H1 (cell line): ENCODE measurements at regions not wholly inside any gene's neighbourhood (a gene's known extent, or its start where the extent isn't known, plus 50 kb on each side); places are given as distances from the start of the nearest gene placed in this dataset.

ENCODE experiments used
- CTCF ChIA-PET: fragments of 300-600 bp; sonication (Branson Sonifier 250); formaldehyde crosslinking; loops from one replicate; lab custom pipeline; 2021; ENCODE audit not compliant: partially characterized antibody; lab: Charles Lee
- POLR2A ChIA-PET: fragments of 300-600 bp; sonication (Branson Sonifier 250); formaldehyde crosslinking; loops from one replicate; lab custom pipeline; 2021; ENCODE audit warnings: inconsistent platforms; ENCODE audit not compliant: partially characterized antibody; lab: Charles Lee
- DNase-seq, 2 experiments: peaks; one replicate each; pipeline versions ENCODE4 v3.0.0 to v3.0.0-alpha.2; 2010 to 2022; ENCODE audit warnings: low spot score in 2 of 2, low read depth in 1 of 2, mixed read lengths in 1 of 2
- FAIRE-seq: peaks from 2 replicates; lab custom pipeline; 2011; peaks lifted over from hg19 to GRCh38; lab: Jason Lieb, UNC
- H2AFZ ChIP-seq: 2 replicates; pipeline ENCODE4 v1.8.1; 2012; ENCODE audit warnings: low read length, inconsistent platforms
- H2AK5ac ChIP-seq: 2 replicates; pipeline ENCODE4 v1.6.1; 2013; ENCODE audit warnings: low read depth, low read length
- H2BK120ac ChIP-seq: replicated peaks from 2 replicates; pipeline ENCODE3; 2013; ENCODE audit warnings: low read depth, low read length, inconsistent platforms
- H2BK12ac ChIP-seq: 2 replicates; pipeline ENCODE4 v1.6.1; 2013; ENCODE audit warnings: low read depth, low read length
- H2BK15ac ChIP-seq: 2 replicates; pipeline ENCODE4 v1.6.1; 2013; ENCODE audit warnings: low read length
- H2BK20ac ChIP-seq: 2 replicates; pipeline ENCODE4 v1.6.1; 2013; ENCODE audit warnings: low read length
- H2BK5ac ChIP-seq: 2 replicates; pipeline ENCODE4 v1.6.1; 2013; ENCODE audit warnings: low read depth, low read length
- H3K14ac ChIP-seq: 2 replicates; pipeline ENCODE4 v1.6.1; 2013; ENCODE audit warnings: inconsistent platforms; ENCODE audit not compliant: insufficient read length
- H3K18ac ChIP-seq: 2 replicates; pipeline ENCODE4 v1.6.1; 2013; ENCODE audit warnings: low read length; ENCODE audit errors: extremely low read depth
- H3K23ac ChIP-seq: 2 replicates; pipeline ENCODE4 v1.6.1; 2013; ENCODE audit warnings: inconsistent platforms; ENCODE audit not compliant: insufficient read length
- H3K23me2 ChIP-seq: 2 replicates; pipeline ENCODE4 v1.6.1; 2013; ENCODE audit warnings: low read depth, low read length
- H3K27ac ChIP-seq: 2 replicates; pipeline ENCODE4 v1.6.1; 2011; ENCODE audit warnings: low read depth, low read length, inconsistent platforms
- H3K27me3 ChIP-seq, 4 experiments: replicated peaks in 1 of 4; 1 replicate in 1 of 4; 2 replicates in 3 of 4; pipeline versions ENCODE4 v1.6.1 to v1.8.1; 2011 to 2013; ENCODE audit warnings: low read length in 3 of 4, mild to moderate bottlenecking in 3 of 4, inconsistent platforms in 2 of 4, mixed read lengths in 2 of 4, moderate library complexity in 1 of 4; ENCODE audit not compliant: control insufficient read depth in 3 of 4, insufficient read depth in 3 of 4; ENCODE audit errors: extremely low read depth in 1 of 4
- H3K36me3 ChIP-seq, 4 experiments: 2 replicates each; pipeline versions ENCODE4 v1.6.1 to v1.8.1; 2011 to 2013; ENCODE audit warnings: mild to moderate bottlenecking in 4 of 4, low read length in 3 of 4, moderate library complexity in 2 of 4, control low read depth in 1 of 4, inconsistent platforms in 1 of 4; ENCODE audit not compliant: insufficient read depth in 4 of 4, control insufficient read depth in 2 of 4
- H3K4ac ChIP-seq: replicated peaks from 2 replicates; pipeline ENCODE3; 2013; ENCODE audit warnings: low read length, low read depth, mixed read lengths, inconsistent platforms; ENCODE audit not compliant: insufficient read length
- H3K4me1 ChIP-seq, 4 experiments: replicated peaks in 1 of 4; 1 replicate in 1 of 4; 2 replicates in 3 of 4; pipeline versions ENCODE4 v1.6.1 to v1.8.1; 2011 to 2013; ENCODE audit warnings: low read length in 3 of 4, inconsistent platforms in 2 of 4, mixed read lengths in 1 of 4; ENCODE audit not compliant: insufficient read depth in 4 of 4, control insufficient read depth in 3 of 4
- H3K4me2 ChIP-seq, 2 experiments: 2 replicates each; pipeline versions ENCODE4 v1.6.1 to v1.8.1; 2011 to 2013; ENCODE audit warnings: low read depth in 2 of 2, low read length in 2 of 2, control low read depth in 1 of 2, inconsistent platforms in 1 of 2, mild to moderate bottlenecking in 1 of 2; ENCODE audit not compliant: insufficient read depth in 1 of 2
- H3K4me3 ChIP-seq, 4 experiments: fragments of 200-600, 300-600 bp in 1 of 4; sonication (generic), shearing (Covaris generic), sonication (Bioruptor Twin) in 1 of 4; 2 replicates each; pipeline versions ENCODE4 v1.5.1 to v1.8.1; 2011 to 2016; ENCODE audit warnings: low read length in 4 of 4, low read depth in 3 of 4, control low read depth in 2 of 4, inconsistent platforms in 2 of 4, mild to moderate bottlenecking in 2 of 4, mixed read lengths in 1 of 4, moderate library complexity in 1 of 4; ENCODE audit not compliant: insufficient read depth in 2 of 4; ENCODE audit errors: extremely low read depth in 1 of 4
- H3K56ac ChIP-seq: replicated peaks from 2 replicates; pipeline ENCODE3; 2013; ENCODE audit warnings: low read depth, mild to moderate bottlenecking, mixed read lengths, low read length, inconsistent platforms; ENCODE audit not compliant: insufficient read length
- H3K79me1 ChIP-seq: 2 replicates; pipeline ENCODE4 v1.6.1; 2013; ENCODE audit warnings: low read depth, low read length, control low read depth
- H3K79me2 ChIP-seq, 2 experiments: 2 replicates each; pipeline versions ENCODE4 v1.6.1 to v1.8.1; 2012 to 2013; ENCODE audit warnings: low read length in 2 of 2, mild to moderate bottlenecking in 2 of 2, inconsistent platforms in 1 of 2; ENCODE audit not compliant: insufficient read depth in 2 of 2, control insufficient read depth in 1 of 2
- H3K9ac ChIP-seq, 4 experiments: replicated peaks in 1 of 4; 1 replicate in 1 of 4; 2 replicates in 3 of 4; pipeline versions ENCODE4 v1.6.1 to v1.8.1; 2011 to 2013; ENCODE audit warnings: low read depth in 3 of 4, low read length in 3 of 4, control low read depth in 2 of 4, mild to moderate bottlenecking in 2 of 4, moderate library complexity in 2 of 4, inconsistent platforms in 1 of 4; ENCODE audit errors: extremely low read depth in 1 of 4
- H3K9me3 ChIP-seq, 2 experiments: 2 replicates each; pipeline versions ENCODE4 v1.6.1 to v1.8.1; 2012 to 2013; ENCODE audit warnings: mild to moderate bottlenecking in 2 of 2, moderate library complexity in 2 of 2, control low read depth in 1 of 2, inconsistent platforms in 1 of 2, low read depth in 1 of 2, low read length in 1 of 2, mixed read lengths in 1 of 2; ENCODE audit not compliant: insufficient read depth in 2 of 2
- H4K20me1 ChIP-seq, 2 experiments: replicated peaks in 1 of 2; 2 replicates each; pipeline versions ENCODE3 to v1.8.1; 2011 to 2013; ENCODE audit warnings: inconsistent platforms in 2 of 2, low read length in 2 of 2, mild to moderate bottlenecking in 1 of 2; ENCODE audit not compliant: insufficient read depth in 2 of 2, control insufficient read depth in 1 of 2
- H4K5ac ChIP-seq: 2 replicates; pipeline ENCODE4 v1.6.1; 2013; ENCODE audit warnings: low read length, low read depth, mixed read lengths, inconsistent platforms; ENCODE audit not compliant: insufficient read length
- H4K8ac ChIP-seq: 2 replicates; pipeline ENCODE4 v1.8.0; 2013; ENCODE audit warnings: mild to moderate bottlenecking, moderate library complexity, low read length, inconsistent platforms; ENCODE audit not compliant: insufficient read depth; ENCODE audit errors: extremely low read depth
- H4K91ac ChIP-seq: replicated peaks from 2 replicates; pipeline ENCODE3; 2013; ENCODE audit warnings: low read length, mixed read lengths, inconsistent platforms; ENCODE audit not compliant: insufficient read length
- BCL11A ChIP-seq, 2 experiments: IDR thresholded peaks; one replicate each; pipeline ENCODE4 v1.6.1; 2011; ENCODE audit warnings: low read depth in 2 of 2, low read length in 2 of 2, mild to moderate bottlenecking in 2 of 2
- JUND ChIP-seq: IDR thresholded peaks from 2 replicates; pipeline ENCODE4 v1.6.1; 2011; ENCODE audit warnings: mild to moderate bottlenecking, improper control_type of control experiment, low read length
- MAX ChIP-seq: IDR thresholded peaks from 2 replicates; pipeline ENCODE4 v1.6.1; 2012; ENCODE audit warnings: inconsistent platforms
- NANOG ChIP-seq: IDR thresholded peaks from 2 replicates; pipeline ENCODE4 v1.6.1; 2011; ENCODE audit warnings: low read length, low read depth, mild to moderate bottlenecking, inconsistent platforms; ENCODE audit not compliant: insufficient read depth, poor library complexity, severe bottlenecking
- NRF1 ChIP-seq: IDR thresholded peaks from 2 replicates; pipeline ENCODE4 v1.6.1; 2011; ENCODE audit warnings: mild to moderate bottlenecking, low read depth, low read length, improper control_type of control experiment
- PHF8 ChIP-seq: fragments of 200-600 bp; sonication (generic); conservative IDR thresholded peaks from 2 replicates; pipeline ENCODE4 v1.7.1; 2012; ENCODE audit warnings: low read depth, mild to moderate bottlenecking, inconsistent platforms, low read length, moderate library complexity
- POLR2A ChIP-seq, 2 experiments: IDR thresholded peaks; 1 replicate in 1 of 2; 2 replicates in 1 of 2; pipeline ENCODE4 v1.6.1; 2011; ENCODE audit warnings: low read depth in 2 of 2, low read length in 2 of 2, mild to moderate bottlenecking in 2 of 2; ENCODE audit errors: control extremely low read depth in 1 of 2
- RNF2 ChIP-seq: fragments of 200-900, 300-1000 bp; sonication (generic); IDR thresholded peaks from 2 replicates; pipeline ENCODE4 v1.7.1; 2016; ENCODE audit warnings: borderline replicate concordance, low read depth, mild to moderate bottlenecking, antibody characterized with exemption, low read length; ENCODE audit not compliant: poor library complexity, severe bottlenecking; ENCODE audit errors: missing control alignments
- RXRA ChIP-seq: IDR thresholded peaks from 2 replicates; pipeline ENCODE4 v1.6.1; 2011; ENCODE audit warnings: low read depth, mild to moderate bottlenecking, low read length, moderate library complexity; ENCODE audit not compliant: insufficient read depth
- SP1 ChIP-seq: IDR thresholded peaks from 2 replicates; pipeline ENCODE4 v1.6.1; 2011; ENCODE audit warnings: low read depth, low read length
- WGBS, 2 experiments: shearing (Covaris generic) in 1 of 2; methylation state at CpG; one replicate each; pipeline versions ENCODE4 v1.1.6 to v1.1.7; 2013 to 2015; ENCODE audit warnings: low lambda C conversion rate in 2 of 2, mixed read lengths in 2 of 2, inconsistent platforms in 1 of 2, low coverage in 1 of 2, missing lambda C conversion rate in 1 of 2; ENCODE audit not compliant: insufficient replicate concordance in 2 of 2, insufficient coverage in 1 of 2, insufficient read length in 1 of 2; ENCODE audit errors: extremely low coverage in 1 of 2, missing lambda C conversion rate in 1 of 2; 5-methylcytosine and 5-hydroxymethylcytosine counted together

- Histone ChIP-seq H3K27me3 (no peaks in the 10 kb centered on the region), H2BK12ac (no peak overlapping the region)
Measured at GRCh38 chr16:61045931-61046330, 990.3 kb downstream of the CDH8 start.

More at GRCh38 chr16:61045931-61046330, 990.3 kb downstream of the CDH8 start:
- no peaks in the 10 kb centered on the region for H3K79me2 ChIP-seq
- TF ChIP-seq RNF2 (no peak), MAX (no peak), NANOG (no peak), SP1 (no peak), RXRA (no peak), PHF8 (no peak), BCL11A (IDR thresholded peaks at IDR 0.05; ENCODE audit: low read depth in 2 of 2, low read length in 2 of 2) (no peak), JUND (no peak), POLR2A (IDR thresholded peaks at IDR 0.05; ENCODE audit: control extremely low read depth in 1 of 2, low read depth in 2 of 2, low read length in 2 of 2) (no peak), NRF1 (no peak)
- no peak overlapping the region for H3K23ac ChIP-seq
- H3K27ac ChIP-seq: no peak overlapping the region
- H2BK5ac ChIP-seq: no peak overlapping the region
- no peak overlapping the region for H3K9ac ChIP-seq
- no peak overlapping the region for H3K14ac ChIP-seq
- CTCF ChIA-PET: no interaction called here
- no peaks in the 10 kb centered on the region for H3K36me3 ChIP-seq
- no peaks in the 10 kb centered on the region for H3K79me1 ChIP-seq
- no peak overlapping the region for H4K8ac ChIP-seq
- FAIRE-seq (no peak), DNase-seq (no peak)
- H2BK120ac ChIP-seq: no peak overlapping the region
- H4K5ac ChIP-seq: no peak overlapping the region
- no peaks in the 10 kb centered on the region for H3K4me1 ChIP-seq
- no peak overlapping the region for H3K4me3 ChIP-seq
- no peak overlapping the region for H3K18ac ChIP-seq
- H3K9me3 ChIP-seq: no peaks in the 10 kb centered on the region
- WGBS, 2 experiments: 79% methylated on average over 4 of the region's 4 CpGs; no CpG with 5 or more reads in 1 of the 2 experiments
- no peaks in the 10 kb centered on the region for H3K23me2 ChIP-seq
- H3K4ac ChIP-seq: no peak overlapping the region
- no peak overlapping the region for H2BK15ac ChIP-seq
- no peak overlapping the region for H2AFZ ChIP-seq
- no peak overlapping the region for H2AK5ac ChIP-seq
- no peak overlapping the region for H4K91ac ChIP-seq
- H3K56ac ChIP-seq: no peak overlapping the region
- H2BK20ac ChIP-seq: no peak overlapping the region
- peaks cover 0 to 1% of the 10 kb centered on the region in 2 experiments for H4K20me1 ChIP-seq
- POLR2A ChIA-PET: no interaction called here
- no peak overlapping the region for H3K4me2 ChIP-seq
